H1 (cell line): ENCODE measurements at regions not wholly inside any gene's neighbourhood (a gene's known extent, or its start where the extent isn't known, plus 50 kb on each side); places are given as distances from the start of the nearest gene placed in this dataset.

Source experiments
- CBX5 ChIP-seq: fragments of 300-800, 300-1000 bp; sonication (generic); IDR thresholded peaks from 2 replicates; pipeline ENCODE4 v1.7.1; 2016; ENCODE audit warnings: antibody characterized with exemption, low read length, low read depth
- CBX8 ChIP-seq: fragments of 300-800, 300-1000 bp; sonication (generic); IDR thresholded peaks from 2 replicates; pipeline ENCODE4 v1.7.1; 2016; ENCODE audit warnings: low read depth, low read length, borderline replicate concordance
- CHD1 ChIP-seq: IDR thresholded peaks from 2 replicates; pipeline ENCODE4 v1.6.1; 2012; ENCODE audit warnings: low read depth, low read length, improper control_type of control experiment
- CREB1 ChIP-seq: IDR thresholded peaks from 2 replicates; pipeline ENCODE4 v1.6.1; 2012; ENCODE audit warnings: inconsistent platforms
- HDAC6 ChIP-seq: IDR thresholded peaks from one replicate; pipeline ENCODE4 v1.7.1; 2012; ENCODE audit warnings: low read depth, mild to moderate bottlenecking, inconsistent platforms, low read length, moderate library complexity
- RAD21 ChIP-seq, 2 experiments: IDR thresholded peaks in 1 of 2; conservative IDR thresholded peaks in 1 of 2; 2 replicates each; pipeline ENCODE4 v1.6.1; 2011; ENCODE audit warnings: low read depth in 2 of 2, low read length in 2 of 2, improper control_type of control experiment in 1 of 2, inconsistent platforms in 1 of 2, mild to moderate bottlenecking in 1 of 2, moderate library complexity in 1 of 2
- RFX5 ChIP-seq: IDR thresholded peaks from 2 replicates; pipeline ENCODE4 v1.6.1; 2011; ENCODE audit warnings: low read depth, low read length, improper control_type of control experiment, borderline replicate concordance
- RNF2 ChIP-seq: fragments of 200-900, 300-1000 bp; sonication (generic); IDR thresholded peaks from 2 replicates; pipeline ENCODE4 v1.7.1; 2016; ENCODE audit warnings: borderline replicate concordance, low read depth, mild to moderate bottlenecking, antibody characterized with exemption, low read length; ENCODE audit not compliant: poor library complexity, severe bottlenecking; ENCODE audit errors: missing control alignments
- SP2 ChIP-seq: IDR thresholded peaks from 2 replicates; pipeline ENCODE4 v1.6.1; 2012; ENCODE audit warnings: mild to moderate bottlenecking, low read length, inconsistent platforms
- TCF12 ChIP-seq: IDR thresholded peaks from 2 replicates; pipeline ENCODE4 v1.6.1; 2011; ENCODE audit warnings: low read depth, mild to moderate bottlenecking, low read length
- TF ChIP-seq, protein P1 (sequence below), 3 experiments: IDR thresholded peaks; 1 replicate in 2 of 3; 2 replicates in 1 of 3; pipeline versions ENCODE4 v1.5.1 to v1.6.1; 2011; ENCODE audit warnings: low read length in 3 of 3, mild to moderate bottlenecking in 3 of 3, inconsistent platforms in 2 of 3, low read depth in 1 of 3, moderate library complexity in 1 of 3; ENCODE audit not compliant: insufficient read depth in 1 of 3; ENCODE audit errors: control extremely low read depth in 1 of 3

DNA sequence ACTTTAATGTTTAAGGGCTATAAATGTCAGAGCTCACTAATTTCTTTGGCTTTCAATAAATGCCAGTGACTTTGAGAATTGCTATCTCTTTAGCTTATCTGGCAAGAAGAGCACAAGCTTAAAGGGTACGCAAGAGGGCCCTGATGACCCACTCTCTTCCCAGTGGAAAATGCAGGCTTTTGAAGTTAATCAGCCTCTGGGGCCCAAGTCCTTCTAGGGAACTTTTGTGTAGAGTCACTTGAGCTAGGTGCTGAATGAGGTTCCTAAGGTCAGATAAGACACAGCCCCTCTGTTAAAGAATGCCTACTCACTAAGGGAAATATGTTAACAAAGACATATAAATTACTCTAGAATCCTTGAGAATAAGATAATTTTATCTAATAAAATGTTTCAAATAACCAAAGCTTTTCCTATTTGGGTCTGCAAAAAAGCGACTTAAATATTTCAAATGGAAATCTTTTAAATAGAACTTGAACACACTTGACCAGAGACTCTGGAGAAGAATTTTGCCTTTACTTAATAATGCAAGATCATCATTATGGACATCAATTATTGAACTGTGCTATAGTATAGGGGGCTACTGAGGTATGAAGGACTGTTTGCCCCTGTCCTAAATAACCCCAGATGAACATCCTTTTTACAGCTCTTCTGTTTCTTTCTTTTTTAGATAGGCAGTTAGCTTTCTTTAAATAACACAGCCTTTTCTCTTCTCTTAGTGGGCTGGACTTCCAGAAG, 430.1 kb downstream of the GBA3 start:
- no peak for TF ChIP-seq SP2
- no peak for TF ChIP-seq CBX5
- TF ChIP-seq RNF2 = no peak
- no peak for TF ChIP-seq CBX8
- no peak for TF ChIP-seq CREB1
- TF ChIP-seq, protein P1, sequence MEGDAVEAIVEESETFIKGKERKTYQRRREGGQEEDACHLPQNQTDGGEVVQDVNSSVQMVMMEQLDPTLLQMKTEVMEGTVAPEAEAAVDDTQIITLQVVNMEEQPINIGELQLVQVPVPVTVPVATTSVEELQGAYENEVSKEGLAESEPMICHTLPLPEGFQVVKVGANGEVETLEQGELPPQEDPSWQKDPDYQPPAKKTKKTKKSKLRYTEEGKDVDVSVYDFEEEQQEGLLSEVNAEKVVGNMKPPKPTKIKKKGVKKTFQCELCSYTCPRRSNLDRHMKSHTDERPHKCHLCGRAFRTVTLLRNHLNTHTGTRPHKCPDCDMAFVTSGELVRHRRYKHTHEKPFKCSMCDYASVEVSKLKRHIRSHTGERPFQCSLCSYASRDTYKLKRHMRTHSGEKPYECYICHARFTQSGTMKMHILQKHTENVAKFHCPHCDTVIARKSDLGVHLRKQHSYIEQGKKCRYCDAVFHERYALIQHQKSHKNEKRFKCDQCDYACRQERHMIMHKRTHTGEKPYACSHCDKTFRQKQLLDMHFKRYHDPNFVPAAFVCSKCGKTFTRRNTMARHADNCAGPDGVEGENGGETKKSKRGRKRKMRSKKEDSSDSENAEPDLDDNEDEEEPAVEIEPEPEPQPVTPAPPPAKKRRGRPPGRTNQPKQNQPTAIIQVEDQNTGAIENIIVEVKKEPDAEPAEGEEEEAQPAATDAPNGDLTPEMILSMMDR (IDR thresholded peaks at IDR 0.05; ENCODE audit: control extremely low read depth in 1 of 3, insufficient read depth in 1 of 3, low read depth in 1 of 3, low read length in 3 of 3) = no peak
- no peak for TF ChIP-seq RAD21 (IDR thresholded peaks at IDR 0.05 in 1 of 2, conservative IDR thresholded peaks at IDR 0.05 in 1 of 2; ENCODE audit: low read depth in 2 of 2, low read length in 2 of 2)
- no peak for TF ChIP-seq RFX5
- no peak for TF ChIP-seq TCF12
- no peak for TF ChIP-seq HDAC6
- no peak for TF ChIP-seq CHD1
